Ovary (tissue), 3 donors: ENCODE measurements at regions not wholly inside any gene's neighbourhood (a gene's known extent, or its start where the extent isn't known, plus 50 kb on each side); places are given as distances from the start of the nearest gene placed in this dataset.

Experiments
- EP300 ChIP-seq: sonication (generic); formaldehyde crosslinking; IDR thresholded peaks from one replicate; pipeline ENCODE4 v1.6.1; 2017; ENCODE audit warnings: antibody characterized with exemption
- POLR2A ChIP-seq: fragments of 450-650 bp; IDR thresholded peaks from one replicate; pipeline ENCODE4 v1.6.1; 2017; ENCODE audit warnings: antibody characterized with exemption, mild to moderate bottlenecking, moderate library complexity
- TF ChIP-seq, protein P1 (sequence below), 3 donors: fragments of 450-650 bp in 2 of 3; fragments of 200-600 bp in 1 of 3; IDR thresholded peaks; one replicate each; pipeline versions ENCODE4 v1.5.1 to v1.8.0; 2016 to 2022; ENCODE audit warnings: antibody characterized with exemption in 3 of 3, mild to moderate bottlenecking in 1 of 3
- donor health status: DM: no; HTN: no; CAD: no.

DNA sequence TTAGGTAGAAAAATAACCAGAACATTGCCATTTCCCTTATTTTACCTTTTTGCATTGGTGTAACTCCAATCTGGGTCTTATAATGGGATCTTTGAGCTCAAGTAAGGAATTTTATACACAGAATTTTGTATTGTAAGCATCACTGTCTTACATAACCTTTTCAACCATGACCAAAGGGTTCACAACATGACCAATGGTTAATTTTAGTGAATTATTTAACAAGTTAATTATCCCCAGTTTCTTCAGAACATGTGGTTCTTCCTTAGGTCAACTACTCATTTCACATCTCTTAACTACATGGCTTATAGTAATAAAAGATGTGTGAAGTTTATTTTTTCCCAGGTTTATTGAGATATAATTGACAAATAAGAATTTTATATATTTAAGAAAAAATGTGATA, 74.2 kb upstream of the RHOBTB1 start:
- TF ChIP-seq, protein P1, sequence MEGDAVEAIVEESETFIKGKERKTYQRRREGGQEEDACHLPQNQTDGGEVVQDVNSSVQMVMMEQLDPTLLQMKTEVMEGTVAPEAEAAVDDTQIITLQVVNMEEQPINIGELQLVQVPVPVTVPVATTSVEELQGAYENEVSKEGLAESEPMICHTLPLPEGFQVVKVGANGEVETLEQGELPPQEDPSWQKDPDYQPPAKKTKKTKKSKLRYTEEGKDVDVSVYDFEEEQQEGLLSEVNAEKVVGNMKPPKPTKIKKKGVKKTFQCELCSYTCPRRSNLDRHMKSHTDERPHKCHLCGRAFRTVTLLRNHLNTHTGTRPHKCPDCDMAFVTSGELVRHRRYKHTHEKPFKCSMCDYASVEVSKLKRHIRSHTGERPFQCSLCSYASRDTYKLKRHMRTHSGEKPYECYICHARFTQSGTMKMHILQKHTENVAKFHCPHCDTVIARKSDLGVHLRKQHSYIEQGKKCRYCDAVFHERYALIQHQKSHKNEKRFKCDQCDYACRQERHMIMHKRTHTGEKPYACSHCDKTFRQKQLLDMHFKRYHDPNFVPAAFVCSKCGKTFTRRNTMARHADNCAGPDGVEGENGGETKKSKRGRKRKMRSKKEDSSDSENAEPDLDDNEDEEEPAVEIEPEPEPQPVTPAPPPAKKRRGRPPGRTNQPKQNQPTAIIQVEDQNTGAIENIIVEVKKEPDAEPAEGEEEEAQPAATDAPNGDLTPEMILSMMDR (IDR thresholded peaks at IDR 0.05): no peak
- TF ChIP-seq POLR2A (no peak), EP300 (no peak)
